OCI-LY7 (cell line): ENCODE measurements at regions not wholly inside any gene's neighbourhood (a gene's known extent, or its start where the extent isn't known, plus 50 kb on each side); places are given as distances from the start of the nearest gene placed in this dataset.

Experiments used
- BruUV-seq: library from RNA; stranded (reverse); fragments of 400-500 nt; replicated peaks from 2 replicates; lab custom pipeline; 2021; lab: Mats Ljungman, UMichigan
- CTCF ChIA-PET: fragments of 300-600 bp; sonication (Branson Sonifier 250); formaldehyde crosslinking; loops from one replicate; lab custom pipeline; 2022; ENCODE audit warnings: antibody characterized with exemption; ENCODE audit not compliant: unreplicated experiment; lab: Charles Lee
- POLR2A ChIA-PET: fragments of 300-600 bp; sonication (Branson Sonifier 250); formaldehyde crosslinking; loops from one replicate; lab custom pipeline; 2022; ENCODE audit warnings: antibody characterized with exemption; lab: Charles Lee
- DNase-seq: peaks from one replicate; pipeline ENCODE4 v3.0.0-alpha.2; 2015; ENCODE audit warnings: low spot score
- H2AFZ ChIP-seq: fragments of 200-600 bp; sonication (generic), shearing (Covaris generic); 2 replicates; pipeline ENCODE4 v1.6.1; 2014; ENCODE audit warnings: mild to moderate bottlenecking, antibody characterized with exemption, low read length, moderate library complexity
- H3K27ac ChIP-seq: fragments of 200-600 bp; sonication (generic); 2 replicates; pipeline ENCODE4 v1.5.1; 2014; ENCODE audit warnings: mixed run types, low read depth, mild to moderate bottlenecking, moderate library complexity, low read length, inconsistent platforms; ENCODE audit not compliant: poor library complexity, severe bottlenecking
- H3K36me3 ChIP-seq: fragments of 200-600 bp; sonication (generic); 2 replicates; pipeline ENCODE4 v1.6.1; 2014; ENCODE audit warnings: mild to moderate bottlenecking, antibody characterized with exemption, low read length, moderate library complexity, mixed read lengths; ENCODE audit not compliant: insufficient read depth
- H3K4me1 ChIP-seq: fragments of 200-600 bp; sonication (generic); 2 replicates; pipeline ENCODE4 v1.5.1; 2014; ENCODE audit warnings: mild to moderate bottlenecking, low read length; ENCODE audit not compliant: insufficient read depth, poor library complexity, severe bottlenecking
- H3K4me2 ChIP-seq: fragments of 200-600 bp; sonication (generic); 2 replicates; pipeline ENCODE4 v1.6.1; 2014; ENCODE audit warnings: mild to moderate bottlenecking, low read length
- H3K4me3 ChIP-seq: fragments of 200-600 bp; sonication (generic); 2 replicates; pipeline ENCODE4 v1.5.1; 2014; ENCODE audit warnings: mild to moderate bottlenecking, low read depth, low read length; ENCODE audit not compliant: poor library complexity, severe bottlenecking
- H3K79me2 ChIP-seq: fragments of 200-600 bp; sonication (generic); 2 replicates; pipeline ENCODE4 v1.6.1; 2016; ENCODE audit warnings: low read depth, mild to moderate bottlenecking, low read length, moderate library complexity, mixed read lengths; ENCODE audit not compliant: insufficient read depth
- H3K9me2 ChIP-seq: fragments of 200-600 bp; sonication (generic); 2 replicates; pipeline ENCODE4 v1.6.1; 2016; ENCODE audit warnings: mild to moderate bottlenecking, low read length, mixed read lengths; ENCODE audit not compliant: insufficient read depth
- H3K9me3 ChIP-seq: fragments of 200-600 bp; sonication (generic); 2 replicates; pipeline ENCODE4 v1.6.1; 2014; ENCODE audit warnings: mild to moderate bottlenecking, mixed run types, low read length, mixed read lengths
- H4K20me1 ChIP-seq: fragments of 200-600 bp; sonication (generic); 2 replicates; pipeline ENCODE4 v1.6.1; 2014; ENCODE audit warnings: mild to moderate bottlenecking, antibody characterized with exemption, low read length, moderate library complexity, mixed read lengths; ENCODE audit not compliant: insufficient read depth
- CTCF ChIP-seq: fragments of 200-600 bp; sonication (generic); conservative IDR thresholded peaks from 2 replicates; pipeline ENCODE4 v1.5.1; 2014; ENCODE audit warnings: mild to moderate bottlenecking, antibody characterized with exemption, low read length, moderate library complexity, mixed read lengths
- EZH2phosphoT487 ChIP-seq: fragments of 200-600 bp; sonication (generic); IDR thresholded peaks from 2 replicates; pipeline ENCODE4 v1.6.1; 2018; ENCODE audit warnings: low read depth, borderline replicate concordance, mild to moderate bottlenecking, mixed run types, antibody characterized with exemption, low read length, moderate library complexity, mixed read lengths
- intact Hi-C: fragments of 100-400 bp; cut with micrococcal nuclease; formaldehyde crosslinking; loops from one replicate; pipeline ENCODE4 v1.10.0; 2022; ENCODE audit not compliant: unreplicated experiment

GRCh38 chr1:67897270-67897949 lies 64.1 kb upstream of the GNG12 start:
- Histone ChIP-seq H3K79me2 (no peaks in the 10 kb centered on the region), H3K9me2 (no peaks in the 10 kb centered on the region), H3K36me3 (no peaks in the 10 kb centered on the region), H3K9me3 (no peaks in the 10 kb centered on the region), H3K4me3 (no peak overlapping the region), H3K27ac (no peak overlapping the region), H4K20me1 (no peaks in the 10 kb centered on the region), H3K4me1 (no peaks in the 10 kb centered on the region), H3K4me2 (no peak overlapping the region), H2AFZ (no peak overlapping the region)
- ChIA-PET CTCF (no interaction called here), POLR2A (no interaction called here)
- no TSS peak for BruUV-seq
- intact Hi-C loops: no loop called here
- no peak for DNase-seq
- TF ChIP-seq CTCF (no peak), EZH2phosphoT487 (no peak)

DNA sequence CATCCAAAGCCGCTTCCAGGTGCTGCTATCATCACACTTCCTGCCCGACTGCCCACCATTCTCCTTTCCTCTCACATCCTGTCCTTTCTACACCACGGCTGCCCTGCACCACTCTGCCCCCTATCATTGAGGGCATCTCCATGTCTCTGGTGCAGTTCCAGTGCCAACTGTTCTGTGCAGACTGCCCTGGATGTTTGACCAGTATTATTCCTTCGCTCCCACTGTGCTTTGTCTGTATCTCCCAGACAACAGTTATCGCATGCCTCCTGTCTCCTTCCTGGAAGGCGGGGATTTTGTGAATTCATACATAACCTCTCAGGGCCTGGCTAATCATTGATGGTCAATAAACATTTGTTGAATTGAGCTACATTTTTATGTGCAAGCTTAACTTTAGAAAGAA lies 63.6 kb upstream of the GNG12 start:
- Histone ChIP-seq H3K4me2 (no peak overlapping the region), H3K36me3 (no peaks in the 10 kb centered on the region), H3K9me2 (no peaks in the 10 kb centered on the region), H2AFZ (no peak overlapping the region), H3K4me3 (no peak overlapping the region), H3K79me2 (no peaks in the 10 kb centered on the region), H4K20me1 (no peaks in the 10 kb centered on the region), H3K9me3 (no peaks in the 10 kb centered on the region), H3K27ac (no peak overlapping the region), H3K4me1 (no peaks in the 10 kb centered on the region)
- CTCF ChIA-PET: no interaction called here
- intact Hi-C loops: no loop called here
- no TSS peak for BruUV-seq
- DNase-seq: no peak
- no peak for TF ChIP-seq CTCF
- TF ChIP-seq EZH2phosphoT487: no peak
- POLR2A ChIA-PET: no interaction called here

DNA sequence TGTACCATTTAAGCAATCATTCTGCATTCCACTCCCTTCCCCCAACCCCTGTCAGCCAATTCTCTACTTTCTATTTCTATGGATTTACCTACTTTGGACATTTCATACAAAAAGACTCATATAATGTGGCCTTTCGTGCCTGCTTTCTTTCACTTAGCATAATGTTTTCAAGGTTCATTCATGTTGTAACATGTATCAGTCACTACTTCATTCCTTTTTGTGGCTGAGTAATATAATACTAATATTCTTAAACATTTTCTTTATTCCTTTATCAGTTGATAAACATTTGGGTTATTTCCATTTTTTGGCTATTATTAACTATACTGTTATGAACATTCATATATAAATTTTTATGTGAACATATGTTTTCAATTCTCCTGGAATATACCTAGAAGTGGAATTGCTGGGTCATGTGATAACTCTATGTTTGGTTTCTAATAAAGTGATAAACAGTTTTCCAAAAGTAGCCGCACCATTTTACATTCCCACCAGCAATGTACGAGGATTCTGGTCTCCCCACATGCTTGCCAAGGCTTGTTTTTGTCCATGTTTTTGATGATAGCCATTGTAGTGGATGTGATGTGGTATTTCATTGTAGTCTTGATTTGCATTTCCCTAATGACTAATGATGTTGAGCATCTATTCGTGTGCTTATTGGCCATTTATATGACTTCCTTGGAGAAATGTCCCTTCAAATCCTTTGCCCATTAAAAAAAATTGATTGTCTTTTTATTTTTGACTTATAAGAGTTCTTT lies 61.9 kb upstream of the GNG12 start:
- H3K4me3 ChIP-seq: no peak overlapping the region
- H3K36me3 ChIP-seq: no peaks in the 10 kb centered on the region
- intact Hi-C loops: no loop called here
- no peak overlapping the region for H3K4me2 ChIP-seq
- H3K9me2 ChIP-seq: no peaks in the 10 kb centered on the region
- H3K4me1 ChIP-seq: no peaks in the 10 kb centered on the region
- no peaks in the 10 kb centered on the region for H4K20me1 ChIP-seq
- H3K79me2 ChIP-seq: no peaks in the 10 kb centered on the region
- POLR2A ChIA-PET: no interaction called here
- BruUV-seq: no TSS peak
- no peak overlapping the region for H2AFZ ChIP-seq
- TF ChIP-seq CTCF (no peak), EZH2phosphoT487 (no peak)
- DNase-seq: no peak
- H3K27ac ChIP-seq: no peak overlapping the region
- no peaks in the 10 kb centered on the region for H3K9me3 ChIP-seq
- CTCF ChIA-PET: no interaction called here
